HG03378 (cell line): ENCODE measurements at regions not wholly inside any gene's neighbourhood (a gene's known extent, or its start where the extent isn't known, plus 50 kb on each side); places are given as distances from the start of the nearest gene placed in this dataset.

ENCODE experiments used
- ATAC-seq: cut with Tn5 transposase; IDR thresholded peaks from one replicate; pipeline ENCODE4 v1.9.1; 2021; ENCODE audit warnings: mild to moderate bottlenecking, moderate library complexity; ENCODE audit not compliant: unreplicated experiment

DNA sequence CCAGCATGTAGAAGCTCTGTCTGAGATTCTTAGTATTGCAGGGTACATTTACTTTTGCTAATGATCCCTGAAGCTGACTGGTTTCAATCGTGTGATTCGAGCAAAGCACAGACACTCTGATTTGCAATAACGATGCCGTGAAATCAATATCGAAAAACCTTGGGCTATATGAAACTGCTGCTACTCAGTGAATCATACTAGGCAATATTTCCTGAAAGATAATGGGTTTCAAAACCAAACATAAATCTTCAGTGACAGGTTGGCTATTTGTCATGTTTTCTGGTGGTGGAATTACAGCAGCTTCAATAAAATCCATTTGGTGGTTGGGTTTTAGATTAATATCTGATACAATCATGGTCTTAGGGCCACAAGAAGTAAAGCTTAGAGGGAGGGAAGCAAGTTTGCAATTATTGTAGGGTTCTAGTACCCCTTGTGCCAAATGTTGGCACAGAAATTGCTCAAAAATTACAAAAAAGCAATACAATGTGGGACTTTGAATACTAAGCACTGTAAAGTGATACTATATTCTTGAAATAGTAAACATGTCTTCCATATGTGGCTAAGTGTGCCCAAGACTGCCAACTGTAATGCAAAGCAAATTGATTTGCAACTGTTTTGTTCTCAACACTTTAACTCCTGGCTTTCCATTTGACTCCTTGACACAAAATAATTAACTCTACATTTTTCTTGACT is 112.4 kb upstream of the JAZF1 start:
- no peak for ATAC-seq

DNA sequence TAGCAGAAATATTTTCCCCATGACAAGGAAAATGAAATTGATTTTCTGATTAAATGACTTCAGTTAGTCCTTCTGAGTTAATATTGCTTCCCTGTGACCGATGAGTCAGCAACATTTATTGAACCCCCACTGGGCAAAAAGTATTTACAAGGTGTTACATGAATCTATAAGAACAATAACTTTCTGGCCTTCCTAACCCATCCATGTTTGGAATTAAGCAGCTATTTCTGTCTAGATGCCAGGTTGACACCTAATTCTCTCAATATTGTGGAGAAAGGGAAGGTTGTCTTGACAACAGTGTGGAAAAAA is 112.9 kb upstream of the JAZF1 start:
- ATAC-seq = no peak

DNA sequence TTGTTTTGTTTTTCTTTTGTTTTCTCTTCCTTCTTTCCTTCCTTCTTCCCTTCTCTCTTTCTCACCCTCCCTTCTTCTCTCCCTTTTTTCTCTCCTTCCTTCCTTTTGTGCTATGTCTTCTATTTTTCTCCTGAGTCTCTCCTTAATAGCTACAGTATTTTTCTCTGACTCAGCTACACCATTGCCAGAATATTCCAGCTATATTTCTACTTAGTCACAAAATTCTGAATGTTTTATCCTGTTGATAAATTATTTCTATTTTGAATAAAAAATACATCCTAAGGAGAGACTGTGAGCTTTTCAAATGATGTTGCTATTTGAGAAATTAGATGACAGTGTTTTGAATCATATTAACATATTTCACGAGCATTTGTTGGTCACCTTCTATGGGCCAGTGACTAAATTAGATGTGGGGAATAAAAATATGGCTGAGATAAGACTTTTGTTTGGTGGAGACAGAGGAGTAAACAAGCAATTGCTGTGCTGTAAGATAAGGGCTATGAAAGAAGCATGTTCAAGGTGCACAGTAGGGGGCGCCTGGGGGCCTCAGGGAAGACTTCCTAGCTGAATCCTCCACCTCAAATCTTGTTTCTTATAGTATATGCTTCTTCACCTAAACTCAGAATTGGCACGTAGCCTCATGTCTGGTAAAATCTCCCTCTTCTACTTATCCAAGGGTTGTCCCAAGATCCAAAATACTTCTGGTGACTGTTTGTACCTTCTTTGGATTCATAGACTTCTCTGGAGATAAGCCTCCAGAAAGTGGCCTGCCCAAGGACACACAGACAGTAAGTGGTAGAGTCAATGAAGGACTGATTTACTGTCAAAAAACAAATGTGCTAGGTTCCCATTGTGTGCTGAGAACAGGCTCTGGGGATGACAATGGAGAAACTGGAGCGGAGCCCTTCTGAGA is 115.5 kb upstream of the CREB5 start:
- ATAC-seq = no peak

DNA sequence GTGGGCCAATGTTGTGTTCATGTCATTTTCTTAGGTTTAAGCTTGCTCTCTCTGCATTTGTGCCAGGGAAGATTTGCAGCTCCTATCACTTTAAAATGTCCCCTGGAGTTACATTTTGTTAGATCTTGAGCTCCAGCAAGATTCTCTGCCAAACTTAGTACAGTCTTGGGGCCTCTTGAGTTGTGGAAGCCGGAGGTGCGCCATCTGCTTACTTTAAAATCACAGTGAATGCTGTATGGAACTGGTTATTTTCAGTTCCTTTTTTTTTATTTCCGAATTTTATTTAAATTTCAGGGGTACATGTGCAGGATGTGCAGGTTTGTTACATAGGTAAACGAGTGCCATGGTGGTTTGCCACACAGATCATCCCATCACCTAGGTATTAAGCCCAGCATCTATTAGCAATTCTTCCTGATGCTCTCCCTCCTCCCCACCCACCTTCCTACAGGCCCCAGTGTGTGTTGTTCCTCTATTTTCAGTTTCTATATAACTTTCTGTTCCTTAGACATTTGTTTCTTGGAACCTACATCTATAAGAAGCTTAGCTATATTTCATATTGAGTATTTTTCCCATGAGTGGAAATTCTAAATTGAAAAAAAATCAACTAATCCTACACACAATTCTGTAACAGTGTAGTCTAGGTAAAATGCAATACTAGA is 114.4 kb upstream of the CREB5 start:
- no peak for ATAC-seq

DNA sequence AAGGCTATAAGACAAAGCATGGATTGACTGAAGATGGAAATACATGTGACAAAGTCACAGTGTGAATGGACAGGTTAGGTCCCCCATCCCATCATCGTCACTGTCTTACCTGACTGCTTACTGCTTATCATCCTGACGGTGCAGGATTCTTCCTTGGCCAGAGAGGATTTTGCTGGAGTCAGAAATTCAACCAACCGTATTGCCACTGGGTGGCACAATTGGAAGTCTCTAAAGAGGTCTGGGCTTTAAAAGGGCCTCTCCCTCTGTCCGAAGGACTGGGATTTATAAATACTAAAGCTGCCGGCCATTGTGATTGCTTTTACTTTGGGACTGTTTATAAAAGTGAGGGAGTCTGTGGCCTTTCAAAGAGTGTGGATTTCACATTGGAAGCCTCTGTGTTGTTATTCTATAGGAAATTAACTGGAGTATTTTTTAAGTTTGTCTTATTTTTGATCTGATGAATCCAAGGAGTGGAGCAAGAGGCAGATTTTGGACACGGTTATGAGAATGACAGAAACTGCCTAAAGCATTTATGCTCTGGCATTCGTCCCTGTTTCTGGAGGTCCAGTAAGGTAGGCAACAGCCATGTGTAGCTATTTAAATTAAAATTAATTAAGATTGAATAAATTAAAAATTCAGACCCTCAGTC is 113.3 kb upstream of the CREB5 start:
- ATAC-seq = no peak

DNA sequence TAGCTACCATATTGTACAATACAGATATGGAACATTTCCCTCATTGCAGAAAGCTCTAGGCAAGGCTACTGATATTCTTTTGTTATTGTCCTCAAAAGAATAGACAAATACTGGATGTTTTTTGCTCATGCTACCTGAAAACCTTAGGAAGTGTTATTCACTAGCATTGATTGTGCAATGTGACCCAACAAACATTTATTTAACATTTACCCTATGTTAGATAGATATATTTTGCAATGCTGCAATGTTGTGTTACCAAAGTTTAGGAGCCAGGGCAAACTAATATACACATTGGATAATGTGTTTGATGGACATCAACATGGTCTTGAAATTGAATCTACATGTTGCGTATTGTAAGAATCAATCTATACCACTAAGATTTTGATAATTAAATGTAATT is 112.8 kb upstream of the CREB5 start:
- no peak for ATAC-seq

DNA sequence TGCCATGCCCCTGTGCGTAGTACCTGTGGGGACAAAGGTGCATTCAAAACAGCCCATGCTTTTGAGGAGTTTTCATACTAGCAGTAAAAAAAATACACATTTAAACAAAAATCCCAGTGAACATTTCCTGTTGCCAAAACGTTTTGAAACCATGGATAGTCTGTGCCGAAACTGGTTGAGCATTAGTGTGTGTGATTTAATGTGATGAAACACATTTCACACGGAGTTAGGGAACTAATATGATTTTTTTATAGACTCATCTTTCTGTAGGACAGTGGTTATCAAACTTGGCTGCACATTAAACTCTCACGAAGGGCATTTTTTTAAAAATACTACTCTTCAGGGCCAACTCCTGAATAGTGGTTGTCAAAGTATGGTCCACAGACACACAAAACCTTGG is 111.8 kb upstream of the CREB5 start:
- no peak for ATAC-seq

DNA sequence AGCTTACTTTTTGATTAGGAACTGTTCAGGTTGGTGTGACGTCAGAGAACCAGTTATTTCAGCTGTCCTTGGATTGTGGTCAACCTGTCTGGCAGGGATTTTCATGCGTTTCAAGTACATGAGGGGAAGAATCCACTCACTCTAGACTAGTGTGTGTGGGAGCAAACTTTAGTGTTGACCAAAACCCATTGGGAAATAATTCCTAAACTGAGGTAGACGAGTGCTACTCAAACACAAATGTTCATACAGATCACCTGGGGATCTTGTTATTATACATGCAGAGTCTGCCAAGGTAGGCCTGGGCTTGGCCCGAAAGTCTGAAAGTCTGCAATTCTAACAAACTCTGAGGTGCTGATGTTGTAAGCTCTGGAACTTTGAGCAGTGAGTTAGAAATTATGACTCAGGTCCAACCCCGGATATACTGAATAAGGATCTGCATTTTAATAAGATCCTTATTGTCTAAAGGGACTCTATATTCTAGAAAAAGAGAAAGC is 111.1 kb upstream of the CREB5 start:
- ATAC-seq = no peak

DNA sequence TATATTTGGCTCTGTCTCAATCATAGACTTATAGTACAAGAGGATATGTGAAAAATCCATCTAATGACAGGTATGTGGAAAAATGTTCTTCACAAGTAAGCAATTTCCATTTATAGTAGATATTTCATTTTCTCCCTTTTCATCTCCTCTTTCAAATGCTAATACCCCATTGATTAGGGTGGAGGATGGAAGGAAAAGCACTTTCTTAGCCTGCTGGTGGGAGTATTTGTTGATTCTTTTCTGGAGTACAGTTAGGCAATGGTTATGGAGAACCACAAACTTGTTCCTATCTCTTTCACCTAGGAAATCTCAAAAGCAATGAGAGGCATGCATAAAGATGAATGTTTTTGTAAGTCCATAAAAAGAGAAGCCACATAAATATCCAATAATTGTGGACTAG is 108.0 kb upstream of the CREB5 start:
- ATAC-seq = no peak

DNA sequence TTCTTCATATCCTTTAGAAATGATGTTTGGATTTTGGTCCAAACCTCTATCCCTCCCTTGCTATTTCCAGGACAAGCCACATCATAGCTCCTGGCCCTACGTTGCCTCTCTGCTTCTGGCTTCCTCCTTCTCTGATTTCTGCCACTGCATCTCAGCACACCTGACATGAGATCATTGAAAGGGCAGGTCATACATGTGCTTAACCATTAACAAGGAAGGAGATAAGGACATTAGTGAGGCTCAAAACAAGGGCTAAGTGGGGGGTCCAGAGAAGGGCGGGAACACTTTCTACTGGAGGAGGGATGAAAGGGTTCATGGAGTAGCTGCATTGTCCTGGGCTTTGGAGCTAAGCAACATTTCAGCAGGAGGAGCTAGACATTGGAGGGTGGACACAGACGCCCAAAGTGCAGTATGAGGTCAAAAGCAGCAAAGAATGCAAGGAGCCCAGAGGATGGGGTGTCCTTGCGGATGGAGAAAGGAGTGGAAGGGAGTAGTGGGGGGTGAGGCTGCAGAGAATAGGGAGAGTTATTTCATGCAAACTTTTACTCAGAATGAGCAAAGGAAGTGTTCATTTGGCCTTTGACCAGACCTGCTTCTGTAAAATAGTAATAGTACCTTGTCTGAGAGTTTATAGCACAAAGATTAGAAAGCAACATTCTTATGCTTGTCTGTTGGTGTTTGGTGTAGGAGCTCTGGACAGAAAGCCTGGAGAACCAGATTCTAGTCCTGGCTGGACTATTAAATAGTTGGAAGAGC is 102.4 kb upstream of the CREB5 start:
- no peak for ATAC-seq

DNA sequence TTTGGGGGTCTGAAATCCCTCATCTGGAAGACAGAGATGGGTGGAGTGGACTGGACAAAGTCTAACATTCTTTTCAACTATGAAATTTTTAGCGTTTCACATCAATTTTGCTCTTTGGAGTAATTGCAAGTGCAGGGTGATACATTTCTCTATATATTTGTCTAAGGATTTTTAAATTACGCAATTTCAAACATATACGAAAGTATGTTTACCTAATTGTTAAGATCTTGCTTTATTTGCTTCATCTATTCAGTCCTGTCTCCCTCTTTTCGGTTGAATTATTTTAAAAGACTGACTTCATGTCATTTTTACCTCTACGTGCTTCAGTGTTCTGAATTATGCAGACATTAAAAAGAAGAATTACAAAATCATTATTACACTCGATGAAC is 101.9 kb upstream of the CREB5 start:
- no peak for ATAC-seq

DNA sequence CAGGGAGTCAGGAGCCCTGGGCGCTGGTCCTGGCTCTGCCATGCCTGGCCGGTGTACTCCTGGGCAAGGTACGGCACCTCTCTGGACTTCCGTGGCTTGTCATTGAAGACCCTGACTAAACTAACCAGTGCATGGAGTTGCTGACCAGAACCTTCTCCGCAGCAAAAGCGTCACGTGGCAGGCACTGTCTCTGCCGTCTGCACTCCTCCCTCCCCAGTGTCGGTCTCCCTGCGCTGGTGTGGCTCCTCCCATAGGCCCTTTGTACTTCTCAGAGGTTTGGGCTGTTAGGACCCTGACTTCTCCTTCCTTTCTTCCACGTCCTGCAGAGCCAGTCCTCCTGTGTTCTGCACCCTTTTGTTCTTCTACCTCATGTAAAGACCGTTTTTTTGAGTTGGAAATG is 100.6 kb upstream of the CREB5 start:
- no peak for ATAC-seq

DNA sequence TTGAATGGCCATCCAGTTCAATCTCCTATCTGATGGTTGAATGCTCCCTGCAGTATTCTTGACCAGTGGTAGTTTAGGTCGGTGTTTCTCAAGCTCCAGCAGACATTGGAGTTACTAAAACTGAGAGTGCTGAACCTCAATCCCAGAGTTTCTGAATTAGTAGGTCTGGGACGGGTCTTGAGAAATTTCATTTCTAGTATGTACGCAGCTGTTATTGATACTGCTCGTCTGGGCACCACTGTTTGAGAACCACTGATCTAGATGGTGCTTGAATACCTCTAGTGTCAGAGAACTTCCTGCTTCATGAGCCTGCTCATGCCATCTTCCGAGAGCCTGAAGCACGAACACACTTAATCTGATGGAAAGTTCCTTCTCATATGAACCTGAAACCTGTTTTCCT is 99.4 kb upstream of the CREB5 start:
- ATAC-seq = no peak

DNA sequence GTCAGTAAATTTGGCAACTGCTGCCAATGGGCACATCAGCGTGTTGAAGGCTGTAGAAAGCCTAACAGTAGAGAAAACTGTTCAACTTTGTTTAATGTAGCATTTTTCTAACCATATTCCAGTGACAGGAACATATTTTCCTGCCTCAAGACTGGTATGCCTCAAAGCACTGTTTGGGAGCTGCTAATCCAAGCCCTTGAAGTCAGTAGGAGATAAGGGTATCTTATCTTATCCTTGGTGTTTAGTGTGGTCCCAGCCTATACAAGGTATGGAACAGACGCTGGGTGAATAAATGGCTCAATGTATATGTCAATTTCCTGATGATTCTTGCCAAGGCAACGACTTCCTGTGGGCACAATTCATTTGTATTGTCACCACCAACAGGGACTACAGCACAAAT is 97.5 kb upstream of the CREB5 start:
- no peak for ATAC-seq

DNA sequence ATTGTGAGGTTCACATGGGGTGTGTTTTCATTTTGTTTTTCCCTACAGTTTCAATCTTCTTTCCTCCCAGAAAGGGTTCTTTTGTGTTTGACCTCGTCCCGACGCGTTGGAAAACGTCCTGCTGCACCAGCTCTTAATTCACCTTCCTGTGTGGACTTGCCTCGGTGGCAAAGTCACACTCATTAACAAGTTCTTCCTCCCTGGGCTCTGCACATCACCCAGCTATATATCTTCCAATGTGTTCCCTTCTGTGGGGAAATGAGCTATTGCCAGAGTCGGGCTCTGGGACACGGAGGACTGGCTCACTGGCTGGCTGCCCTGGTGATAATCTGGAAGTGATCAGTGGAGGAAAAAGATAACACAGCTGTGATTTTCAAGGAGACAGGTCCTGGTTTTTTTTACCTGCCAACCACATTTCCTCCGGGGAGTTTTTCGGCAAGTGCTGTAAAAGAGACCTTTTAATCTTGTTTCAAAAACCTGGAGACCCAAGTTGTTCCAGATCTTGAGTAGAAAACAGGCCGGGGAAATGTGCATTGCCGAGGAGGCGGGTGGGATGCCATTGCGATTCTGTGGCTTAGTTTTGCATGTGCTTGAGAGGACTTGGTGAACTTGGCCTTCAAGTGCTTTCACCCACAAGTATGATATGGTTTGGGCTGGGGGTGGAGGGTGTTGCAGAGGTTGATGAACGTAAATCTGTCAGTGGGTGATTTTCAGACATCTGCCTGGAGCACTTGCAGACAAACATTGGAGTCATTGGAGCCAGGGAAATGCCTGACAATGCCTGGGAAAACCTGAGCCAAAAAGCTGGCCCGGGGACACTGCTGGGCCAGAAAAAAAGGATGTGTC is 96.5 kb upstream of the CREB5 start:
- no peak for ATAC-seq

DNA sequence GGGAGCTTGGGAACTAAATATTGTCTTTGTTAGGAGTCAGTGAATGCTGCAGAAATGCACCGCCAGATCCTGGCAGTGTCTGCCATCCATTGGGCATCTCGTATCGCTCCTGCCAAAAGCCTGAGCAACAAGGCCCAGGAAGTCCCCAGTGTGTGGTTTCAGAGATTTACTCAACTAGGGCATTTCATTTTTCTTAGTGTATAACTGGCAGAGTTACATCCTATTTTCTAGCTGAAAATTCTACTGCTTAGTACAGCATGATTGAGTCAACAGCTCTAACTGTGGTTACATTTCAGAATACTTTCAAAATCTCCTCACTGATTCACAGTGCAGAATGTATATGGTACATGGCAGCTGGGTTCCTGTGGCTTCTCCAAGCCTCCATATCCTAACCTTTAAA is 95.8 kb upstream of the CREB5 start:
- ATAC-seq = no peak

DNA sequence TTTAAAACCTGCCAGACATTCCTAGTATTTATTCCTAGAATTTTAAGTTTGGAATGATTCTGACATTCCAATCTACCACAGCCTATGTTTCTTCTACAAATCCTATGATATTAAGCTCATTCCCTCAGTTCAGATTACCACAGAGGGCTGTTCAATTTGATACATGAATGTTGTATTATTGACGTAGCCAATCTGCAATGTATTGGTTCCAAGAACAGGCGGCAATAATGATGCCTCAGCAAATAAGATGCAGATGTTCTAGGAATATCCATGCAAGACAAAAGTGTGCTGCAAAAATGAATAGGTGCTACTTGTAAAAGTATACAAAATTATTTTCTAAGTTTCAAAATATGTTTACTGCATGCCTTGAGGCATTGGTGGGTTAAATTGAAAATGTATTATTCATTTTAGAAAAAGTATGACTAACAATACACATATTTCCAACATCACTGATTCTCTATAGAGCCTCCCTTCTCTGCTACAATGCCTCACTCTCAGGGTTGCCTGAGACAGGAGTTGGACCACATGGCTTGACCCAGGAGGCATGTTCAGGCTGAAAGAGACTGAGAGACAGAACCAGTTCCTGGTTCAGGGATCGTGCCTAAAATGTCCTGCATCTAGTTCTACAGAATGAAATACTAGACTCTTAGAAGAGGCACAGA is 94.1 kb upstream of the CREB5 start:
- ATAC-seq = no peak

DNA sequence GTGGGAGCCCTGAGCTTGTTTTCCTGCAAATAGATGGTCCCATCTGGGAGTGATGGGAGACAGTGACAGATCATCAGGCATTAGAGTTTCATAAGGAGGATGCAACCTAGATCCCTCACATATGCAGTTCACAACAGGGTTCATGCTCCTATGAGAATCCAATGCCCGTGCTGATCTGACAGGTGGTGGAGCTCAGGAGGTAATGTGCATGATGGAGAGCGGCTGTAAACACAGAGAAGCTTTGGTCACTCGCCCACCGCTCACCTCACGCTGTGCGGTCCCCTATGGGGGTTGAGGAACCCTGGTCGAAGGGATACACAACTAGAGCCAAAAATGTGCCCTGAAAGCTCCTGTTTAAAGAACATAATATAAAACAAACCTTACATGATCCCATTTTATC is 88.5 kb upstream of the CREB5 start:
- ATAC-seq = no peak

DNA sequence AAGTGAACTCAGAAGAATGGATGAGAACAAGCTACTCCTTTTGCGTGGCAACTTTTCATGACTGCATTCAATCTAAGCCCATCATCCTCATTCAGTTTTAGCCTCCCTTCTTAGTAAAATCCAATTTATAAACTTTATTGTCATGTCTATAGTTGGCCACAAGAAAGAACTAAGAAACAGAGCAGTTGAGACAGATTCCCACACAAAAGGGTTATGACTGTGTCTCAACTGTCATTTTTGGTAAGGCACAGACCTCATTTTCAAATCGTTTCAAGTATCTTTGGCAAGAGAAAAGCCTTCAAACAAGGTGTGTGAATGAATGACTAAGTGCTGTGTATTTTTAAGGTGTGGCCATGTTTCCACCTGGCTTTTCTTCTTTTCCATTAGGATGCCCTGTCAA is 84.2 kb upstream of the CREB5 start:
- no peak for ATAC-seq
